ENCODE measurements at regions not wholly inside any gene's neighbourhood (a gene's known extent, or its start where the extent isn't known, plus 50 kb on each side); places are given as distances from the start of the nearest gene placed in this dataset.

GRCh38 chr7:33700001-33700899 lies 205.1 kb upstream of the BMPER start:
- Histone ChIP-seq H3K4me2 (no peak overlapping the region), H4K20me1 (ENCODE audit: insufficient read depth, poor library complexity, severe bottlenecking) (no peaks in the 10 kb centered on the region), H3K9me3 (ENCODE audit: low read depth) (no peaks in the 10 kb centered on the region), H3K9me2 (replicated peaks; ENCODE audit: insufficient read depth) (no peaks in the 10 kb centered on the region), H3K36me3 (replicated peaks; ENCODE audit: insufficient read depth, low read depth) (no peaks in the 10 kb centered on the region), H2AFZ (no peak overlapping the region), H3K79me2 (no peaks in the 10 kb centered on the region), H3K27me3 (no peaks in the 10 kb centered on the region), H3K4me1 (ENCODE audit: insufficient read depth) (peaks cover 15% of the 10 kb centered on the region), H3K4me3 (no peak overlapping the region), H3K27ac (peak overlapping the region; percentile 78)
- WGBS (ENCODE audit: low lambda C conversion rate, missing lambda C conversion rate), result 78% methylated on average over 11 of the region's 11 CpGs
- no peak for DNase-seq (ENCODE audit: low spot score)
- no peak for TF ChIP-seq EZH2 (IDR thresholded peaks at IDR 0.05; ENCODE audit: borderline replicate concordance)
- TF ChIP-seq CTCF (IDR thresholded peaks at IDR 0.05; ENCODE audit: poor library complexity), result no peak
- no peak for TF ChIP-seq EZH2phosphoT487 (IDR thresholded peaks at IDR 0.05; ENCODE audit: low read depth, severe bottlenecking, unreplicated experiment)

DNA sequence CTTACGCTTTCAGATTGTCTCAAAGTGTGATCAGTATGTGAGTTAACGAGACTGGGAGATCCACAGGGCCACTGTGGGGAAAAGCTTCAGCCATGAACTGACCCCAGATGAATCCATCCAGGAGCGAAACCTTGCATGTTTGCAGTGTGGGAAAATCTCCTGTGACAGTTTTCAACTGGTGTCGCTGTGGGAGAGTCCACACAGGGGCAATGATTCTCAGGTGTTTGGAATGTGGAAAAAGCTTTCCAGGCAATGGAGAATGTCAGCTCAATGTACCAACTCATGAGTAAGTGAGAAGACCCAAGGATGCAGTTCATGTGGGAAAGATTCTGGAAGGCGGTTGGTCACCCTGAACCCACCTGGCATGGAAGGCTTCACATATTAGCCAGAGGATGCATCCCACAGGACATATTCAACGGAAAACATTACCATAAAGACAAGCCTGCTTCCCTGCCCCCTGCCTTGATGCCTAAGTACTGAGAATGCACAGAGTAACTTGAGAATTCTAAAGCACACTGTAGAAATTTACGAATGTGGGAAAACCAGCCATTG lies 204.1 kb upstream of the BMPER start:
- Histone ChIP-seq H3K4me1 (ENCODE audit: insufficient read depth) (peaks cover 15% of the 10 kb centered on the region), H3K9me2 (replicated peaks; ENCODE audit: insufficient read depth) (no peaks in the 10 kb centered on the region), H3K27ac (no peak overlapping the region), H3K4me2 (no peak overlapping the region), H3K36me3 (replicated peaks; ENCODE audit: insufficient read depth, low read depth) (no peaks in the 10 kb centered on the region), H3K79me2 (no peaks in the 10 kb centered on the region), H4K20me1 (ENCODE audit: insufficient read depth, poor library complexity, severe bottlenecking) (no peaks in the 10 kb centered on the region), H3K27me3 (no peaks in the 10 kb centered on the region), H2AFZ (no peak overlapping the region), H3K9me3 (ENCODE audit: low read depth) (no peaks in the 10 kb centered on the region), H3K4me3 (no peak overlapping the region)
- no peak for DNase-seq (ENCODE audit: low spot score)
- 85% methylated on average over 7 of the region's 7 CpGs for WGBS (ENCODE audit: low lambda C conversion rate, missing lambda C conversion rate)
- TF ChIP-seq CTCF (IDR thresholded peaks at IDR 0.05; ENCODE audit: poor library complexity), result no peak
- TF ChIP-seq EZH2phosphoT487 (IDR thresholded peaks at IDR 0.05; ENCODE audit: low read depth, severe bottlenecking, unreplicated experiment), result no peak
- TF ChIP-seq EZH2 (IDR thresholded peaks at IDR 0.05; ENCODE audit: borderline replicate concordance), result no peak

DNA sequence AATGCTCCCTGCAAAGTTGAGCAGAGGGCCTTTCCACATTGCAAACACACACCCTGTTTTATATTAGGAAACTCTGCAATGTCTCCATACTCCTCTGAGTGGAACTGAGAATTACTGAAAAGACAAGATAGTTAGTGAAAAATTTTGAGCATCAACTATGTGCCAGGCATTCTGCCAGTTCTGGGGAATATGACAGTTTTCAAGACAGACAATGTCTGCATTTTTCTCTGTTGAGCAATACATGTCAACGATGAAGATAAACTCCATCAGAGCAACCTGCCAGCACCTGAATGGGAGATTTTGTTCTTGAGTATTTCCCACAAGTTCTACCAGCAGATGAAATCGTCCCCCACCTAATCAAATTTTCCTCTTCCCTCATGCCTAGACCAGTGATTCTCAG lies 203.4 kb upstream of the BMPER start:
- Histone ChIP-seq H3K9me3 (ENCODE audit: low read depth) (no peaks in the 10 kb centered on the region), H3K27me3 (no peaks in the 10 kb centered on the region), H3K4me2 (no peak overlapping the region), H3K79me2 (no peaks in the 10 kb centered on the region), H3K4me1 (ENCODE audit: insufficient read depth) (peaks cover 15% of the 10 kb centered on the region), H3K4me3 (no peak overlapping the region), H2AFZ (no peak overlapping the region), H3K9me2 (replicated peaks; ENCODE audit: insufficient read depth) (no peaks in the 10 kb centered on the region), H3K36me3 (replicated peaks; ENCODE audit: insufficient read depth, low read depth) (no peaks in the 10 kb centered on the region), H4K20me1 (ENCODE audit: insufficient read depth, poor library complexity, severe bottlenecking) (no peaks in the 10 kb centered on the region), H3K27ac (no peak overlapping the region)
- WGBS (ENCODE audit: low lambda C conversion rate, missing lambda C conversion rate), result 95% methylated on average over 2 of the region's 2 CpGs
- no peak for TF ChIP-seq CTCF (IDR thresholded peaks at IDR 0.05; ENCODE audit: poor library complexity)
- TF ChIP-seq EZH2 (IDR thresholded peaks at IDR 0.05; ENCODE audit: borderline replicate concordance), result no peak
- TF ChIP-seq EZH2phosphoT487 (IDR thresholded peaks at IDR 0.05; ENCODE audit: low read depth, severe bottlenecking, unreplicated experiment), result no peak
- no peak for DNase-seq (ENCODE audit: low spot score)
